Daoy (cell line): ENCODE measurements at regions not wholly inside any gene's neighbourhood (a gene's known extent, or its start where the extent isn't known, plus 50 kb on each side); places are given as distances from the start of the nearest gene placed in this dataset.
A peak's percentile ranks its signal among the peaks of the same experiment; 100 is the strongest.
"Not testable (repeated sequence)": the region's sequence is repeated elsewhere in the genome, so short reads cannot be mapped to it uniquely, and the experiment has no call there.

Experiments used
- DNase-seq: peaks from one replicate; pipeline ENCODE4 v3.0.0-alpha.2; 2015; ENCODE audit warnings: low read depth

DNA sequence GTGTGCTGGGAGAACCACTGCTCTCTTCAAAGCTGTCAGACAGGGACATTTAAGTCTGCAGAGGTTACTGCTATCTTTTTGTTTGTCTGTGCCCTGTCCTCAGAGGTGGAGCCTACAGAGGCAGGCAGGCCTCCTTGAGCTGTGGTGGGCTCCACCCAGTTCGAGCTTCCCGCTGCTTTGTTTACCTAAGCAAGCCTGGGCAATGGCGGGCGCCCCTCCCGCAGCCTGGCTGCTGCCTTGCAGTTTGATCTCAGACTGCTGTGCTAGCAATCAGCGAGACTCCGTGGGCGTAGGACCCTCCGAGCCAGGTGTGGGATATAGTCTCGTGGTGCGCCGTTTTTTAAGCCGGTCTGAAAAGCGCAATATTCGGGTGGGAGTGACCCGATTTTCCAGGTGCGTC, 164.0 kb downstream of the HRH4 start:
- DNase-seq, result not testable (repeated sequence)

- DNase-seq, result no peak
Measured at GRCh38 chr18:24627644-24628315, 167.3 kb downstream of the HRH4 start.

- DNase-seq, result no peak
Measured at GRCh38 chr18:24628326-24628725, 167.9 kb downstream of the HRH4 start.

GRCh38 chr18:24629921-24630320, 169.5 kb downstream of the HRH4 start:
- no peak for DNase-seq

DNA sequence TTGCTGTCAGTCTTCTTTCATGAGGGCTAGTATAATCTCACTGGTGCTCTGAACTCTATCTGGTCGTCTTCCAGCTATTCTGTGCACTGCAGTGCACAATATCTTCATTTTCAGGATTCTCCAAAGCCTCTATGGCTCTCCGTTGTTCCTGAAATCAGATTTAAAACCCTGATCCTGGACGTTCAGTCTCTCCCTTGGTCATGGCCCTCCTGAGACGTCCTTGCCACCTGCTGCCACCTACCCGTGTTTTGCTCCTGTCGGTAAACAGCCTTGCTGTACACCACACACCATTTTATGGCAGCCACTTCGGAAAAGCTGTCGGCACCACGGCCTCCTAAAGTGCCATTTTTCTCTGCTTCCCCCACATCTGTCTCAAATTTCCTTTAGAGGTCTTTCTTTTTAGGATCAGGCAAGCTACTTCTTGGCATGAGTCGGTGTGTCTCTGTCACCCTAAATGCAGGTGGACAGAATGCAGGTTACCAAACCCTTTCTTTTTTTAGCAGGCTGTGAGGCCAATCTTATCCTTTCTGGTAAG, 170.0 kb downstream of the HRH4 start:
- no peak for DNase-seq

GRCh38 chr18:24631243-24632025, 171.0 kb downstream of the HRH4 start:
- peak; percentile 5 for DNase-seq

DNA sequence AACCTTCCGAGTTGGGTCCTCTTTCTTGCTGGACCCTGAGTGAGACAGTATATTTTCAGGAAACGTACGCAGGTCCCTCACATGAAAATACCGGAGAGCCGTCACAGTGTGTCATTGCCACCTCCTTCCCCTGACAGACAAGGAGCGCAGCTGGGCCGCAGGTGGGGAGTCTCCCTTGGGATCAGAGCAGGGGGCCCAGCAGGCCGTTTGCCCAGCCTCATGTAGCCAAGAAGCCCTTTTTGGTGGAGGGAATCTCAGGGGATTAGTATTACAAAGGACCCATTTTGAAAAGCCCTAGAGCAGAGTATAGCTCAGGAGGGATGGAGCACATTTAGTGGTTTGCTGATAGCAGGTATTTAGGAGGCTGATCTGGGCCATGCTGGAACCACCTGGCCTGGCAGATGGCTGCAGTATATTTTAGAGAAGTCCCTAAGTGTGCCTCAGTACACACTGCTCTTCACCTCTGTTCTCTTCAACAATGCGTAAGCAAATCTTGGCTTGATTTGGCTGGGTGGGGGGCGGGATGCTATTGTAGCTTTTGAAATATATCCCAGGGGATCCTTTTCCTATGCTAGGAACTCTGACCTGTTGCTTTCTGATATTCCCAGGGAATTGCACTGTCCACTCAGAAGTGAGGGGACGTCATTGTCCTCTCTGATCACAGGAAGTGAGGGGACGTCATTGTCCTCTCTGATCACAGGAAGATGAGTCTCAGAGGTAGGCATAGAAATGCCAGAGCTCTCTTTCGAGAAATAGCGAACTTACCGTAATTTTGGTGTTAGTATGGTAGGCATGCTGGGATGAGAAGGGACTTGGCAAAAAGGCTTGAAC, 171.9 kb downstream of the HRH4 start:
- no peak for DNase-seq

DNA sequence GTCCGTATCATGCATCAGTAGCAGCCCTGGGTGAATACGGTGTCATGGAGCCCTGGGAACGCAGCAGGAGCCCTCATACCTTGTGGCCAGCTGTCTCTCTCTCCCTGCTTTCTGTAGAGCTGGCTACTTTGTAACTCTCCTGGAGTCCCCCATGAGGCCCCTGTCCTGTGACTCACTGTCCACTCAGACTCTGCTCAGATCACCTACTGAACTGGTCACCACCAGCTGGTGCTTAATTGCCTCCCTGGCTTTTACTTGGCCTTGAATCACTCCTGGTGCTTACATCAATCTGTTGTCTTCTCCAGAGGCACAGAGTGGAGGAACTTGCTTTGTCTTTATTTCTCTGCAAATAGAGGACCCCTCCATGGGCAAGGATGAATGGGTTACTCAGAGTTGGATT, 172.7 kb downstream of the HRH4 start:
- DNase-seq, result no peak

DNA sequence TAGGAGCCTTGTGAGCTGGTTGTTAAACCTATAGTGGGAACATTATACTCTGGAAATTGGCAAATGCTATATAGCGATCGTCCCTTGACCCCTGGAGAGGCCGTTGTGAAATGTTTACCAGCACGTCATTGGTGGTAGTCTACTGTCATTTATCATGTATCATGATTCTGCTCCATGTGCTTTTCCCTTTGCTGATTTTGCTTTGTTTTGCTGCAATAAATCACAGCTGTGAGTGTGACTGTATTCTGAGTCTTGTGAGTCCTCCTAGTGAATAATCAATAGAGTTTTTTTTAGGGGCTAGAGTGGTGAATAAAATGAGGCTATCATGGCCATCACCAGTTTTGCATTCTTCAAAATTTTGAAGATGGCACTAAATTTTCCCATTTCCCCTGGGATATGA, 189.1 kb downstream of the HRH4 start:
- no peak for DNase-seq

DNA sequence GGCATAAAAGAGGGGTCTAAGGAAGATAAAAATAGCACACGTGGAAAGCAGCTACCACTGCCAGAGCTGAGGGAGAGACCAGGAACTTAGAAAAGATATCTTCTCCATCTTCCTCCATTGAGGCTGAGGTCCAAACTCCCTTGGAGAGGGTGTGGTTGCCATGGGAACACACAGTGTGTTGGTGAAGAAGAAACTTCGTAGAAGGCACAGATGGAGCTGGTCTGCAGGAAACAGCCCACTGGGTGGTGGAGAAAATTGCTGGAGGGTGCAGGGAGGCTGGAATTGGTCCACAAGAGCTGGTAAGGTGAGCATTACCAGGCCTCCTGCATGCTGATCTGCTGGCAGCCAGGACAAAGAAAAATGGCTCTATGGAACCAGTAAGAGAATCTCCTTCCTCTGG, 191.0 kb downstream of the HRH4 start:
- DNase-seq, result no peak

DNA sequence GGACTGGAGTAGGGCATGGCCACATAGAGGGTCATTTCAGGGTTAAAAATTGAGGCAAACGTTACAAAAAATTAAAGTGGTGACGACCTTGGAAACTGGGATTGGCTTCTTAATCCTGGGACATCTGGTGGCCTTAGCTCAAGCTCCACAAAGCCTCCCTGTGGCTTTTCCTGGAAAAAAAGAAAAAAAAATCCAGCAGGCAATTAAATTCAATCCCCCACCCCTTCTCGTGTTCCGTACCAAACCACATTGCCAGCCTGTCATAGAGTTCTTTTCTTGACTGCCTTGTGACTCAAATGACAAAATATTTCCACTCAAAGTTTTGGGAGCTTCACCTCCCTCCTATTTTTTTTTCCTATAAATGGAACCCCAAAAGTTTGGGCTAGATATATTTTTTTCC, 195.6 kb downstream of the HRH4 start:
- no peak for DNase-seq

GRCh38 chr18:24656551-24657443, 196.4 kb downstream of the HRH4 start:
- peak; percentile 32 for DNase-seq

DNA sequence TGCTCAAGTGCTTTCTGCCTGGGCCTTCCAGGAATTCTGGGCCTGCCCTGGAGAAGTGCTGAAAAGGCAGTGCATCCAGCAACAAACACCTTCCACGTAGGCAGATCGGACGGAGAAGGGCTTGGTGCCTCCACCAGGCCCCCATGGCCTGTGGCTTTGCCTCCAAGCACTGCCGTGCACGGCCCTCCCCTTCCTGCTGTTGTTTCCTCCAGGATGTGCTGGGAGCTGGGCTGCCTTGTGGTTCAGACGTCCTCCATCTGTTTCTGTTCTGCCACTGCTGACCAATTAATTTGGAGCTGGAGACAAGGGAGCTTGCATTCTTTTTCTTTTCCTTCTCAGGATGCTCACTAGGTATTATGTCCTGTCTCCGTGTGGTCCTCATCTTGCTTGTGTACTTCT, 197.0 kb downstream of the HRH4 start:
- no peak for DNase-seq

DNA sequence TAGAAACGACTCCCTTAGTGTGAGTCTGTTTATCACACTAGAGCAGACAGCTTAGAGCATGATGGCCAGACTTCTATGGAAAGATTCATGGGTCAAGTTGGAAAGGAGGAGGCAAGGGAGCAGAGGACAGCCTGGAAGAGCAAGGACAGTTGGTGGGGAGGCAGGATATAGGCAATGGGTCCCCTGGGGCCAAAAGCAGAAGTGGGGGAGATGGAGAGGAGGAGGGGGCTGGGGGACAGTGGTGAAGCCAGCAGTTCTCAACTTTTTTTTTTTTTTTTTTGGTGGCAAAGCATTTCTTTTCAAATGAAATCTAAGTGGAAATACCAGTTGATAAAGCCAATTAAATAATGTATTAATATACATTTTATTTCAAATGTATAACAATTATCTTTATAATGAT, 197.9 kb downstream of the HRH4 start:
- DNase-seq, result no peak

DNA sequence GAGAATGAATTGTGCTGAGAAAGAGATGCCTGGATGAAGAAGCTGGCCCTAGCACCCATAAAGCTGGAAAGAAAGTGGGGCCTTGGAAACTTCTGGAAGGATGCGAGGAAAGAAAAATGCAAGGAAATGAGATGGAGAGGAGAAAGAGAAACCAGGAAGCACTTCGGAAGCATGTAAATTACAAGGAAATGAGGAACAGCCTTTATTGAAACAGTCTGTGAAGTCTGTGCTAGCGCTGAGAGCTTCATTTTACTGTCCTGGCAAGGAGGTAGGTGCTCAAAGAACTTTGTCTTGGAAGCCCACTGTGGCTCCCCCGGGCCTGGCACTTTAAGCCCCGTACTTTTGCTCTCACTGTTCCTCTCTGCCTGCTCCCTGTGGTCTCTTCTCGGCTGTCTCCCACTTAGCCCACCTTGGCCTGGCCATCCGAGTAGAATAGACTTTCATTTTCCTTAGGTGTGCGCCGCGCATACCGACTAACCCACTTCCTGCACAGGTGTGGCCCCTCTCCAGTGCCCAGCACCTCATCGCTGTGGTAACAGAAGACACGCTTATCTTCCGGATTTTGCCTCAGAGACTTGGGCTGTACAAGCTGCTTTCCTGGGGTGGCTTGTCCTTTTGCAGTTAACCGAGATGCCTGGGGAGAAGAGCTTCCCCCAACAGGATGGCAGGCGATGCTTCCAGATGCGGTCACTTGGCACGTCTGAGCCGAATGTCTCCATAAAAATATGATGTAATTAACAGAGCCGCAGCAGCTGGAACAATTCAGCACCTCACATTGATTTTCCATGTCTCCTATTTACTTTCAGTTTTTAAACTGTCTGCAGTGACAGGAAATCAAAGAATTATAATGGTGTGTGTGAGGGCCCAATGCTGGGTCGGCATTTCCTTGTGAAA, 199.6 kb downstream of the HRH4 start:
- DNase-seq, result peak; percentile 24

DNA sequence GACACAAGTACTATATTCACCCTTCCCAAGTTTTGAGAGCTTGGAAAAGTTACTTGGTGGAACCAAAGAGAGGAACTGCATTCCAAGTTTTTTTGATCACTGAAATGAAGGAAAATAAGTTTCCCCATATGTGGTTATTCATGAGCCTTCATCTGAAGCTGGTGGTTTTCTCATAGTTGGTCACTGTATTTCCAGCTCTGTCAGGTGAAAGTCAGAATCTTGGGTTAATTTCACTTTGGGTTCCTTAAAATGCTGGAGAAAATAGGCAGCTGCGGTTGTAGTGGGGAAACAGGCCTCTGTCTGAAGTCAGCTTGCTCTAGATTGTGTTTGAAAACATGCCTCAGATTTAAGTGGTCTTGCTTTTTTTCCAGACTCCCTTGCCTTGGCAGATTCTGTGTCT, 200.5 kb downstream of the HRH4 start:
- no peak for DNase-seq

GRCh38 chr18:24662412-24662821, 202.0 kb downstream of the HRH4 start:
- DNase-seq, result no peak

DNA sequence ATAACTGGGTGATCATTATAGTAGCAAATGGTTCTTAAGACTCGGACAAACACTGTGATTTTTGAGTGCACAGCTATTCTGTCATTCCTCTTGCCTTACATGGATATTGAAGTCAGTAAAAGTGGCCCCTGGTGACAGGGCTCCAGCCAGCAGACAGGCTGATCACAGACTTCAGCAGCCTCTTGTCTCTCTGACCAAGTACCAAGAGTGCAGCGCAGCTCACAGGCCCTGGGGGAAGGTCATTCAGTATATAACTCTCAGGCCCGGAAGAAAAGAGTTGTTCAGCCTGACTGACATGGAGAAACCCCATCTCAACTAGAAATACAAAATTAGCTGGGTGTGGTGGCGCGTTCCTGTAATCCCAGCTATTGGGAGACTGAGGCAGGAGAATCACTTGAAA, 202.6 kb downstream of the HRH4 start:
- DNase-seq, result no peak

- DNase-seq, result no peak
Measured at GRCh38 chr18:24669015-24669414, 208.6 kb downstream of the HRH4 start.

DNA sequence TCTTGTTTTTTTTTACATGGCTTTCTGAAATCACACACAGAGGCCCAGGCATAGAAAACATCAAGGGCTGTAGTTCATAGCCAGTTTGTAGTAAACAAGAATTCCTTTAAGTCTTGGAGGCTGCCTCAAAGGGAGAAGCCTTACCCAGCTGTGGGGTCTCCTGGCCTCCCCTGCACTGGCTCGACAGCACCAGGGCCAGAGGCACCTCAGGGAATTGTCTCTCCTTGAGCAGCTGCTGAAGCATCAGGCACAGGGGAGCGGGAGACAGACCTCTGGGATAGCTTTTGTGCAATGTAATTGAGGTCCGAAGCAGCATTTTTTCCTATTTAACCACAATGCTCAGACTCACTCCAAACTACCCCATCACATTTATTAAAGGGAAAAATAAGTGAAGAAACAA, 209.1 kb downstream of the HRH4 start:
- no peak for DNase-seq
